ENCODE measurements at regions not wholly inside any gene's neighbourhood (a gene's known extent, or its start where the extent isn't known, plus 50 kb on each side); places are given as distances from the start of the nearest gene placed in this dataset.

GRCh38 chr3:150090877-150091276 lies 120.2 kb upstream of the PFN2 start:
- intact Hi-C loops (cut with DNase I), result no loop called here

GRCh38 chr3:150090006-150090405 lies 119.3 kb upstream of the PFN2 start:
- Histone ChIP-seq H3K9me3 (no peaks in the 10 kb centered on the region), H3K36me3 (no peaks in the 10 kb centered on the region), H3K27ac (no peak overlapping the region), H3K27me3 (ENCODE audit: low read depth) (no peaks in the 10 kb centered on the region), H3K4me1 (no peaks in the 10 kb centered on the region), H3K4me3 (no peak overlapping the region)
- TF ChIP-seq CTCF (IDR thresholded peaks at IDR 0.05), result no peak
- intact Hi-C loops (cut with DNase I), result no loop called here
- ATAC-seq, result no peak
- DNase-seq, result no peak

More at GRCh38 chr3:150090877-150091276, 120.2 kb upstream of the PFN2 start:
- Histone ChIP-seq H3K9me3 (no peaks in the 10 kb centered on the region), H3K27me3 (ENCODE audit: low read depth) (no peaks in the 10 kb centered on the region), H3K27ac (no peak overlapping the region), H3K36me3 (no peaks in the 10 kb centered on the region), H3K4me3 (no peak overlapping the region), H3K4me1 (no peaks in the 10 kb centered on the region)
- ATAC-seq (no peak), DNase-seq (no peak)
- no peak for TF ChIP-seq CTCF (IDR thresholded peaks at IDR 0.05)

- Histone ChIP-seq H3K4me1 (no peaks in the 10 kb centered on the region), H3K4me3 (no peak overlapping the region), H3K36me3 (no peaks in the 10 kb centered on the region), H3K9me3 (no peaks in the 10 kb centered on the region), H3K27ac (no peak overlapping the region), H3K27me3 (ENCODE audit: low read depth) (no peaks in the 10 kb centered on the region)
- intact Hi-C loops (cut with DNase I), result no loop called here
- no peak for ATAC-seq
- TF ChIP-seq CTCF (IDR thresholded peaks at IDR 0.05), result no peak
- DNase-seq, result no peak
These were observed 113.4 kb upstream of the PFN2 start for GRCh38 chr3:150084128-150084527.

GRCh38 chr3:150083655-150084042 lies 113.0 kb upstream of the PFN2 start:
- Histone ChIP-seq H3K27me3 (ENCODE audit: low read depth) (no peaks in the 10 kb centered on the region), H3K4me3 (no peak overlapping the region), H3K36me3 (no peaks in the 10 kb centered on the region), H3K9me3 (no peaks in the 10 kb centered on the region), H3K4me1 (no peaks in the 10 kb centered on the region), H3K27ac (no peak overlapping the region)
- intact Hi-C loops (cut with DNase I), result no loop called here
- DNase-seq (no peak), ATAC-seq (no peak)
- no peak for TF ChIP-seq CTCF (IDR thresholded peaks at IDR 0.05)

- H3K36me3 ChIP-seq, result no peaks in the 10 kb centered on the region
- no peaks in the 10 kb centered on the region for H3K4me1 ChIP-seq
- no peak for TF ChIP-seq CTCF (IDR thresholded peaks at IDR 0.05)
- H3K9me3 ChIP-seq, result no peaks in the 10 kb centered on the region
- DNase-seq (no peak), ATAC-seq (no peak)
- no peaks in the 10 kb centered on the region for H3K27me3 ChIP-seq (ENCODE audit: low read depth)
- H3K27ac ChIP-seq, result no peak overlapping the region
- intact Hi-C loops (cut with DNase I), result no loop called here
- H3K4me3 ChIP-seq, result no peak overlapping the region
These were observed 112.4 kb upstream of the PFN2 start for GRCh38 chr3:150082898-150083654.

Measured in lower lobe of right lung (tissue), 2 donors.